ENCODE measurements at regions not wholly inside any gene's neighbourhood (a gene's known extent, or its start where the extent isn't known, plus 50 kb on each side); places are given as distances from the start of the nearest gene placed in this dataset.

DNA sequence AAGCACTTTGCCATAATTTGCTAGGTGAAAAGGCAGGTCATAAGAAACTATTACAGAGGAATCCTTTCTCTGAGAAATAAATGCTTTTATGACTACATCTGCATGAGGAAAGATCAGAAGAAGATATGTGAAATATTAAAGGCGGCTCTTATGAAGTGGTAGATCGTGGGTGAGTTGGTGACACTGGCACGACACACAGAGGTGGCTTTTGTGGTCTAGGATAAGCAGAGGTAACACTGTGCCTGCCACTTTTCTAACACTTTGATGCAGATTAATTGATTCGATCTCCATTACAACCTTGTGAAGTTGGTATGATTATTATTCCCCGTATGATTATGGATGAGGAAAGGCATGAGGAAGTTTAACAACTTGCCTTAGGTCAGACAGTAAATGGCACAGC, 60.0 kb upstream of the ELK3 start:
- Histone ChIP-seq H3K4me1 (ENCODE audit: control insufficient read depth, extremely low read depth, insufficient read depth, low read length) (no peaks in the 10 kb centered on the region), H4K20me1 (ENCODE audit: control insufficient read depth, extremely low read depth, insufficient read depth, low read length) (no peaks in the 10 kb centered on the region), H3K79me2 (ENCODE audit: control insufficient read depth, insufficient read depth, low read length) (no peaks in the 10 kb centered on the region), H3K9me1 (ENCODE audit: control insufficient read depth, extremely low read depth, insufficient read depth, low read length) (no peaks in the 10 kb centered on the region), H3K9ac (ENCODE audit: control insufficient read depth, extremely low read depth, insufficient read depth, low read length) (no peak overlapping the region), H3K4me2 (ENCODE audit: control insufficient read depth, extremely low read depth, insufficient read depth, low read depth, low read length) (no peak overlapping the region), H3K9me3 (ENCODE audit: control insufficient read depth, low read depth, low read length) (no peaks in the 10 kb centered on the region), H2AFZ (ENCODE audit: control insufficient read depth, low read length) (no peak overlapping the region), H3K27ac (ENCODE audit: control insufficient read depth, insufficient read depth, low read length) (no peak overlapping the region), H3K36me3 (ENCODE audit: control insufficient read depth in 2 of 2, extremely low read depth in 1 of 2, insufficient read depth in 2 of 2, low read length in 2 of 2) (no peaks in the 10 kb centered on the region), H3K4me3 (ENCODE audit: control insufficient read depth in 2 of 3, extremely low read depth in 1 of 3, insufficient read depth in 2 of 3, low read depth in 1 of 3, low read length in 3 of 3) (no peak overlapping the region), H3K27me3 (ENCODE audit: control insufficient read depth, extremely low read depth, insufficient read depth, low read length) (no peaks in the 10 kb centered on the region)
- FAIRE-seq (no peak), DNase-seq (ENCODE audit: low read depth, low spot score) (no peak)
- dilution Hi-C loops (cut with MboI; ENCODE audit: extremely low pct_ligation_motif_present, low sequenced_read_pairs) = no loop called here
- no peak for TF ChIP-seq EZH2 (IDR thresholded peaks at IDR 0.05; ENCODE audit: low read length)
- TF ChIP-seq, protein P1, sequence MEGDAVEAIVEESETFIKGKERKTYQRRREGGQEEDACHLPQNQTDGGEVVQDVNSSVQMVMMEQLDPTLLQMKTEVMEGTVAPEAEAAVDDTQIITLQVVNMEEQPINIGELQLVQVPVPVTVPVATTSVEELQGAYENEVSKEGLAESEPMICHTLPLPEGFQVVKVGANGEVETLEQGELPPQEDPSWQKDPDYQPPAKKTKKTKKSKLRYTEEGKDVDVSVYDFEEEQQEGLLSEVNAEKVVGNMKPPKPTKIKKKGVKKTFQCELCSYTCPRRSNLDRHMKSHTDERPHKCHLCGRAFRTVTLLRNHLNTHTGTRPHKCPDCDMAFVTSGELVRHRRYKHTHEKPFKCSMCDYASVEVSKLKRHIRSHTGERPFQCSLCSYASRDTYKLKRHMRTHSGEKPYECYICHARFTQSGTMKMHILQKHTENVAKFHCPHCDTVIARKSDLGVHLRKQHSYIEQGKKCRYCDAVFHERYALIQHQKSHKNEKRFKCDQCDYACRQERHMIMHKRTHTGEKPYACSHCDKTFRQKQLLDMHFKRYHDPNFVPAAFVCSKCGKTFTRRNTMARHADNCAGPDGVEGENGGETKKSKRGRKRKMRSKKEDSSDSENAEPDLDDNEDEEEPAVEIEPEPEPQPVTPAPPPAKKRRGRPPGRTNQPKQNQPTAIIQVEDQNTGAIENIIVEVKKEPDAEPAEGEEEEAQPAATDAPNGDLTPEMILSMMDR (optimal IDR thresholded peaks at IDR 0.05 in 1 of 3, IDR thresholded peaks at IDR 0.05 in 1 of 3, conservative IDR thresholded peaks at IDR 0.05 in 1 of 3; ENCODE audit: extremely low read depth in 1 of 3, insufficient read depth in 2 of 3, low read length in 3 of 3) = no peak

DNA sequence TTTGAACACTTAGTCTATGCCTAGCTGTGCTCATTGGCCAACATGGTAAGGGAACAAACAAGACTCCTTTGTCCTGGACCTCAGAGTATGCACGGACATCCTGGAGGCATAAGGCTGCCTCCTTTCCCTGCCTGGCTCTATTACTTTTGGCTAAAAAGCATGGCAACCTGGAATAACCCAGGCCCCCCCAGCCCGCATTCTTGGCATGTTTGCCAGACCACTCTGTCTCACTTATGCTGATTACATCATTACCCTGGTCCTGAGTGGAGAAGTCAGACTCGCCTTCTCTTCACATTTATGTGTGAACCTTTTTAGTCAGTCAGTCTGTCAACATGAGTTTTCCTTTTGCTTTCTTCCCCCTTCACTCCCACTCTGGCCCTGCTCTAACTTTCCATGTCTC, 58.0 kb upstream of the ELK3 start:
- H3K9ac ChIP-seq (ENCODE audit: control insufficient read depth, extremely low read depth, insufficient read depth, low read length) = no peak overlapping the region
- H3K4me3 ChIP-seq (ENCODE audit: control insufficient read depth in 2 of 3, extremely low read depth in 1 of 3, insufficient read depth in 2 of 3, low read depth in 1 of 3, low read length in 3 of 3) = no peak overlapping the region
- no peak overlapping the region for H2AFZ ChIP-seq (ENCODE audit: control insufficient read depth, low read length)
- dilution Hi-C loops (cut with MboI; ENCODE audit: extremely low pct_ligation_motif_present, low sequenced_read_pairs) = no loop called here
- FAIRE-seq (no peak), DNase-seq (ENCODE audit: low read depth, low spot score) (no peak)
- no peaks in the 10 kb centered on the region for H3K27me3 ChIP-seq (ENCODE audit: control insufficient read depth, extremely low read depth, insufficient read depth, low read length)
- H3K36me3 ChIP-seq (ENCODE audit: control insufficient read depth in 2 of 2, extremely low read depth in 1 of 2, insufficient read depth in 2 of 2, low read length in 2 of 2) = no peaks in the 10 kb centered on the region
- H3K27ac ChIP-seq (ENCODE audit: control insufficient read depth, insufficient read depth, low read length) = no peak overlapping the region
- no peaks in the 10 kb centered on the region for H3K9me3 ChIP-seq (ENCODE audit: control insufficient read depth, low read depth, low read length)
- no peak overlapping the region for H3K4me2 ChIP-seq (ENCODE audit: control insufficient read depth, extremely low read depth, insufficient read depth, low read depth, low read length)
- H3K4me1 ChIP-seq (ENCODE audit: control insufficient read depth, extremely low read depth, insufficient read depth, low read length) = no peaks in the 10 kb centered on the region
- H3K79me2 ChIP-seq (ENCODE audit: control insufficient read depth, insufficient read depth, low read length) = no peaks in the 10 kb centered on the region
- no peaks in the 10 kb centered on the region for H4K20me1 ChIP-seq (ENCODE audit: control insufficient read depth, extremely low read depth, insufficient read depth, low read length)
- TF ChIP-seq, protein P1 (optimal IDR thresholded peaks at IDR 0.05 in 1 of 3, IDR thresholded peaks at IDR 0.05 in 1 of 3, conservative IDR thresholded peaks at IDR 0.05 in 1 of 3; ENCODE audit: extremely low read depth in 1 of 3, insufficient read depth in 2 of 3, low read length in 3 of 3) = no peak
- no peak for TF ChIP-seq EZH2 (IDR thresholded peaks at IDR 0.05; ENCODE audit: low read length)
- H3K9me1 ChIP-seq (ENCODE audit: control insufficient read depth, extremely low read depth, insufficient read depth, low read length) = no peaks in the 10 kb centered on the region

All from keratinocyte (primary cell).